Ovary (tissue), 7 donors: ENCODE measurements at regions not wholly inside any gene's neighbourhood (a gene's known extent, or its start where the extent isn't known, plus 50 kb on each side); places are given as distances from the start of the nearest gene placed in this dataset.

Source experiments
- DNase-seq, 5 donors: peaks; one replicate each; pipeline ENCODE4 v3.0.0-alpha.2; 2019 to 2020
- H3K27ac ChIP-seq, 2 donors: fragments of 200-600 bp; one replicate each; pipeline versions ENCODE4 v1.5.1 to v1.8.0; 2019 to 2022
- H3K27me3 ChIP-seq: fragments of 200-600 bp; one replicate; pipeline ENCODE4 v1.8.0; 2022
- H3K36me3 ChIP-seq: fragments of 200-600 bp; sonication (generic); one replicate; pipeline ENCODE4 v1.5.1; 2019
- H3K4me1 ChIP-seq: one replicate; pipeline ENCODE4 v1.8.1; 2013; ENCODE audit warnings: mild to moderate bottlenecking, moderate library complexity; ENCODE audit not compliant: insufficient read depth
- H3K4me3 ChIP-seq: fragments of 200-600 bp; sonication (generic); one replicate; pipeline ENCODE4 v1.5.1; 2017
- H3K9me3 ChIP-seq, 2 donors: fragments of 200-600 bp in 1 of 2; sonication (generic) in 1 of 2; one replicate each; pipeline versions ENCODE4 v1.5.1 to v1.8.1; 2013 to 2019; ENCODE audit warnings: mild to moderate bottlenecking in 1 of 2, moderate library complexity in 1 of 2
- EP300 ChIP-seq: sonication (generic); formaldehyde crosslinking; IDR thresholded peaks from one replicate; pipeline ENCODE4 v1.6.1; 2017; ENCODE audit warnings: antibody characterized with exemption
- POLR2A ChIP-seq: fragments of 450-650 bp; IDR thresholded peaks from one replicate; pipeline ENCODE4 v1.6.1; 2017; ENCODE audit warnings: antibody characterized with exemption, mild to moderate bottlenecking, moderate library complexity
- WGBS, 3 donors: extraction: QIAGEN DNeasy Blood & Tissue Kit in 1 of 3; methylation state at CpG; one replicate each; pipeline versions ENCODE4 v1.1.5 to v1.1.7; 2013 to 2017; 5-methylcytosine and 5-hydroxymethylcytosine counted together
- intact Hi-C, 4 donors: fragments of 100-400 bp; cut with DNase I; formaldehyde crosslinking; loops; one replicate each; pipeline versions ENCODE4 v1.11.0 to v1.15.1; 2022 to 2023
- TF ChIP-seq, protein P1 (sequence below), 3 donors: fragments of 450-650 bp in 2 of 3; fragments of 200-600 bp in 1 of 3; IDR thresholded peaks; one replicate each; pipeline versions ENCODE4 v1.5.1 to v1.8.0; 2016 to 2022; ENCODE audit warnings: antibody characterized with exemption in 3 of 3, mild to moderate bottlenecking in 1 of 3
- donor health status: DM: no; HTN: no; CAD: no; lungs with moderate emphysema.
- donor health status: DM: no; HTN: no; CAD: no.
- donor health status: Bipolar disorder and iron deficiency.
- donor health status: DM: no; HTN: no; CAD: no.
- donor health status: DM: yes; HTN: yes; CAD: no.

DNA sequence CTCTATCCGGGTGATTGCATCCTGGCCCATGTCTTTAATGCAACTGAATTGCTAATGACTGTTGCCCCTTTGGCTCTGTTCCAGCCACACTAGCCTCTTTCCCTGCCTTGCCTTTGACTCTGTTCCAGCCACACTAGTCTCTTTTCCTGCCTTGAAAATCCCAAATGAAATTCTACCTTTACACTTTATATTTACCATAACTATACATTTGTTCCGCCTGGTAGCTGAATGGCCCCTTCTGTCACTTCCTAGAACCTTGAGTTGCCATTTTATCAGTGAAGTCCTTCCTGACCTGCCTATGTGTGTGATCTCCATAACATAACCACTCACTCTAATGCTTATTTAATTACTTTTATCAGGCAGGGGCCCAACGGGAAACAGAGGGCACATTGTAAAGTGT lies 1120.4 kb upstream of the WWC1 start:
- TF ChIP-seq EP300 (no peak), POLR2A (no peak)
- TF ChIP-seq, protein P1, sequence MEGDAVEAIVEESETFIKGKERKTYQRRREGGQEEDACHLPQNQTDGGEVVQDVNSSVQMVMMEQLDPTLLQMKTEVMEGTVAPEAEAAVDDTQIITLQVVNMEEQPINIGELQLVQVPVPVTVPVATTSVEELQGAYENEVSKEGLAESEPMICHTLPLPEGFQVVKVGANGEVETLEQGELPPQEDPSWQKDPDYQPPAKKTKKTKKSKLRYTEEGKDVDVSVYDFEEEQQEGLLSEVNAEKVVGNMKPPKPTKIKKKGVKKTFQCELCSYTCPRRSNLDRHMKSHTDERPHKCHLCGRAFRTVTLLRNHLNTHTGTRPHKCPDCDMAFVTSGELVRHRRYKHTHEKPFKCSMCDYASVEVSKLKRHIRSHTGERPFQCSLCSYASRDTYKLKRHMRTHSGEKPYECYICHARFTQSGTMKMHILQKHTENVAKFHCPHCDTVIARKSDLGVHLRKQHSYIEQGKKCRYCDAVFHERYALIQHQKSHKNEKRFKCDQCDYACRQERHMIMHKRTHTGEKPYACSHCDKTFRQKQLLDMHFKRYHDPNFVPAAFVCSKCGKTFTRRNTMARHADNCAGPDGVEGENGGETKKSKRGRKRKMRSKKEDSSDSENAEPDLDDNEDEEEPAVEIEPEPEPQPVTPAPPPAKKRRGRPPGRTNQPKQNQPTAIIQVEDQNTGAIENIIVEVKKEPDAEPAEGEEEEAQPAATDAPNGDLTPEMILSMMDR (IDR thresholded peaks at IDR 0.05), result no peak
- Histone ChIP-seq H3K4me3 (no peak overlapping the region), H3K27ac (no peak overlapping the region), H3K4me1 (no peaks in the 10 kb centered on the region), H3K36me3 (no peaks in the 10 kb centered on the region), H3K27me3 (no peaks in the 10 kb centered on the region), H3K9me3 (no peaks in the 10 kb centered on the region)
- 77 to 85% (median 78%) methylated on average over 3 of the region's 3 CpGs for whole genome bisulfite sequencing, 3 donors
- DNase-seq, result no peak
- intact Hi-C loops, result no loop called here

DNA sequence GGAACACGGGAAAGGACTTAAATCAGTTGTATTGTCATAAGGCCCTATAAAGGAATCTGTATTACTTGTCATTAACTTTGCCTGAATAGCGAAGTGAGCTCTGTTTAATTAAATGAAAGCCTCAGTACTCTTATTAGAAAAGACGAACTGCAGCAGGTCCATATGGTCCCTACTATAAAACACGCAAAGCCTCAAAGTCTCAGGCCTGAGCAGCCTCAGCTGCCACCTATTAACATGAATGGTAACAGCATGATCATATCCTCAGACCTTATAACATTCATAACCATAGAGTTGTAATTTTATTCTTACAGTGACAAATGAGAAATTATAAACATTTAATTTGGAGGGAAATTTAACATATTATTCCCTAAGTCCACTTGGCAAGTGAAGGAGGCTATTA lies 1113.7 kb upstream of the WWC1 start:
- Histone ChIP-seq H3K4me3 (no peak overlapping the region), H3K27me3 (no peaks in the 10 kb centered on the region), H3K36me3 (no peaks in the 10 kb centered on the region), H3K27ac (no peak overlapping the region), H3K4me1 (no peaks in the 10 kb centered on the region), H3K9me3 (no peaks in the 10 kb centered on the region)
- TF ChIP-seq, protein P1 (IDR thresholded peaks at IDR 0.05), result no peak
- no peak for DNase-seq
- 80 to 85% (median 84%) methylated on average over 4 of the region's 4 CpGs for WGBS, 3 donors
- intact Hi-C loops, result no loop called here

DNA sequence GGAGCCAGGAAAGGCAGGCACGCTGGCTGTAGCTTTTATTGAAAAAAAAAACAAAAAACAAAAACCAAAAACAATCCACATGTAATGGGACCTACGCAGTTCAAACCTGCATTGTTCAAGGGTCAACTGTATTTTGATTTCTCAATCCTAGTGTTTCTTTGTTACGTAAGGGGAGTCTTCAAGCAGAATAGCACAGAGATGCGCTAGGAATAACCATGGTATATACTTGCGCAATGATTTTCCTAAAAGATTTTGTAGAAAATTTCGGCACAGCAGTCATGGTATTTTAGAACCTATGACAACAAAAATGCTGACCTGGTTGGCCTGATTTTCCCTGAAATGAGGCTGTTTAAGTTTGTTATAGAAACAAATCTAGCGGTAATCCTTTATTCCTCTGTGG lies 1110.5 kb upstream of the WWC1 start:
- H3K9me3 ChIP-seq, result no peaks in the 10 kb centered on the region
- no peak for DNase-seq
- no peaks in the 10 kb centered on the region for H3K27me3 ChIP-seq
- intact Hi-C loops, result no loop called here
- WGBS, 3 donors, result 85 to 94% (median 90%) methylated on average over 7 of the region's 7 CpGs
- H3K36me3 ChIP-seq, result no peaks in the 10 kb centered on the region
- H3K4me1 ChIP-seq, result no peaks in the 10 kb centered on the region
- H3K27ac ChIP-seq, result no peak overlapping the region
- no peak overlapping the region for H3K4me3 ChIP-seq
- TF ChIP-seq, protein P1 (IDR thresholded peaks at IDR 0.05), result no peak
- TF ChIP-seq EP300, result no peak
- TF ChIP-seq POLR2A, result no peak

DNA sequence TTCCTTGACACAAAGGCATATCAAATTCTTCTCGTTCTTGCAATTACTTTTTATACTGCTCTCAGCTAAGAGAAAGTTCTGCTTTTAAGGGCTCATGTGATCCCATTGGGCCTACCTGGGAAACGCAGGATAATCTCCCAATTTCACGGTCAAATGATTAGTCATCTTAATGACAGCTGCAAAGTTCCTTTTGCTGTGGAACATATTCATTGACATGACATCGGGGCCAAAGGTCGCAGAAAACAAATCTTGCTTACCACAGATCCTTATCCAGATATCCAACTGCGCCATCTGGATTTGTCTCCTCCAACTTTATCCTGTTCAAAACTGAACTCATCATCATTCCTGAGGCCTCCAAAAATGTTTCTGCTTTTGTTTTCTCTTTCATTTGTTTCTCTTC lies 1085.6 kb upstream of the WWC1 start:
- intact Hi-C loops, result no loop called here
- Histone ChIP-seq H3K27ac (no peak overlapping the region), H3K27me3 (no peaks in the 10 kb centered on the region), H3K4me1 (peaks cover 3% of the 10 kb centered on the region), H3K4me3 (no peak overlapping the region), H3K36me3 (no peaks in the 10 kb centered on the region), H3K9me3 (no peaks in the 10 kb centered on the region)
- DNase-seq, result no peak
- 88 to 92% (median 92%) methylated on average over 6 of the region's 6 CpGs for WGBS, 3 donors
- TF ChIP-seq, protein P1 (IDR thresholded peaks at IDR 0.05), result no peak
- TF ChIP-seq EP300 (no peak), POLR2A (no peak)

DNA sequence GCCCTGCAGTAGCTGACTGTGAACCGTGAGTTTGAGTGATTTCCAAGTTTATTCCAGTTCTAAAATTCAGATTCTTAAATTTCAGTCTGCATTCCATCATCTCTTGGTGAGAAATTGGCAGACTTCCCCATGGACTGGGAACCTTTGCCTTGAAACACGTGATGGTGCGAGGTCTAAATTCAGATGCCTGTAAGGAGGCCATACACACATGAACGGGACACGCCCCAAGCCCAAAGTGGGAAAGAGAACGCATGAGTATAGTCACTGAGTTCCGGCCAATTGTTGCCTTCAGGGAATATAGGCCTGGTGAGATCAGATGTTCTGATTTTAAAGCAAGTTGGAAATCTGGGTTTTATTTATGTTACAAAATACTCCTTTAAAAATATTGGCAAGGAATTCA lies 1084.4 kb upstream of the WWC1 start:
- TF ChIP-seq POLR2A (no peak), EP300 (no peak)
- TF ChIP-seq, protein P1 (IDR thresholded peaks at IDR 0.05), result no peak
- Histone ChIP-seq H3K27ac (no peak overlapping the region), H3K9me3 (no peaks in the 10 kb centered on the region), H3K4me1 (peaks cover 3% of the 10 kb centered on the region), H3K36me3 (no peaks in the 10 kb centered on the region), H3K4me3 (no peak overlapping the region), H3K27me3 (no peaks in the 10 kb centered on the region)
- intact Hi-C loops, result no loop called here
- DNase-seq, result peak in 3 of 5 donors; percentile 12 to 21 (median 15)
- WGBS, 3 donors, result 11 to 23% (median 21%) methylated on average over 7 of the region's 7 CpGs
